Psoas muscle (tissue), 7 donors: ENCODE measurements at regions not wholly inside any gene's neighbourhood (a gene's known extent, or its start where the extent isn't known, plus 50 kb on each side); places are given as distances from the start of the nearest gene placed in this dataset.

Experiments
- ATAC-seq, 4 donors: fragments of 200-7000 bp; cut with Tn5 transposase; one replicate each; pipeline ENCODE4 v1.9.1; 2020; ENCODE audit warnings: moderate library complexity in 3 of 4, mild to moderate bottlenecking in 2 of 4
- DNase-seq, 2 donors: peaks; one replicate each; pipeline ENCODE4 v3.0.0-alpha.2; 2020
- H3K27ac ChIP-seq: fragments of 200-600 bp; one replicate; pipeline ENCODE4 v1.8.0; 2022
- H3K27me3 ChIP-seq, 3 donors: fragments of 200-600 bp in 1 of 3; one replicate each; pipeline versions ENCODE4 v1.6.1 to v1.8.0; 2013 to 2022; ENCODE audit warnings: low read length in 2 of 3, mild to moderate bottlenecking in 2 of 3, moderate library complexity in 1 of 3; ENCODE audit not compliant: insufficient read depth in 3 of 3
- H3K36me3 ChIP-seq, 2 donors: fragments of 200-600 bp in 1 of 2; one replicate each; pipeline versions ENCODE4 v1.6.1 to v1.8.0; 2013 to 2022; ENCODE audit warnings: low read depth in 1 of 2, mild to moderate bottlenecking in 1 of 2, moderate library complexity in 1 of 2; ENCODE audit not compliant: insufficient read depth in 1 of 2
- H3K4me1 ChIP-seq: fragments of 200-600 bp; one replicate; pipeline ENCODE4 v1.8.0; 2022
- H3K4me3 ChIP-seq: fragments of 200-600 bp; one replicate; pipeline ENCODE4 v1.8.0; 2022; ENCODE audit warnings: mild to moderate bottlenecking
- H3K9me3 ChIP-seq: fragments of 200-600 bp; one replicate; pipeline ENCODE4 v1.8.0; 2022
- CTCF ChIP-seq: fragments of 200-600 bp; IDR thresholded peaks from one replicate; pipeline ENCODE4 v1.8.0; 2022; ENCODE audit warnings: antibody characterized with exemption
- WGBS, 3 donors: extraction: QIAGEN DNeasy Blood & Tissue Kit; methylation state at CpG; one replicate each; pipeline versions ENCODE4 v1.1.6 to v1.1.7; 2013; 5-methylcytosine and 5-hydroxymethylcytosine counted together
- intact Hi-C, 2 donors: fragments of 100-400 bp; cut with DNase I; formaldehyde crosslinking; loops; one replicate each; pipeline versions ENCODE4 v1.11.0 to v1.14.2; 2022
- donor health status: healthy with polysubstance abuse.
- donor health status: DM: no; HTN: no; CAD: no; lungs with moderate emphysema.
- donor health status: Bipolar disorder and iron deficiency.
- donor health status: healthy.
- donor health status: DM: yes; HTN: yes; CAD: no.
- donor health status: DM: no; HTN: no; CAD: no.
- donor health status: DM: yes; HTN: yes; CAD: no.

GRCh38 chr18:67913040-67913439 lies 396.5 kb upstream of the DSEL start:
- DNase-seq = no peak
- Histone ChIP-seq H3K27me3 (no peaks in the 10 kb centered on the region), H3K4me1 (no peaks in the 10 kb centered on the region), H3K36me3 (no peaks in the 10 kb centered on the region), H3K4me3 (no peak overlapping the region), H3K27ac (no peak overlapping the region), H3K9me3 (no peaks in the 10 kb centered on the region)
- TF ChIP-seq CTCF = no peak
- no peak for ATAC-seq
- intact Hi-C loops = no loop called here
- WGBS, 3 donors = 52 to 81% (median 72%) methylated on average over 1 of the region's 1 CpG

GRCh38 chr18:67901573-67901972 lies 385.1 kb upstream of the DSEL start:
- H3K27me3 ChIP-seq = no peaks in the 10 kb centered on the region
- H3K36me3 ChIP-seq = no peaks in the 10 kb centered on the region
- H3K9me3 ChIP-seq = no peaks in the 10 kb centered on the region
- H3K27ac ChIP-seq = no peak overlapping the region
- no peak overlapping the region for H3K4me3 ChIP-seq
- no peaks in the 10 kb centered on the region for H3K4me1 ChIP-seq
- no peak for TF ChIP-seq CTCF
- intact Hi-C loops = loop anchor here in 1 of 2 donors (10.0 kb wide), 1 partner anchor 1837 kb away; no protein-coding TSS in a partner anchor
- DNase-seq (no peak), ATAC-seq (no peak)
- WGBS, 3 donors = 88 to 89% (median 88%) methylated on average over 5 of the region's 5 CpGs

GRCh38 chr18:67896451-67896850 lies 379.9 kb upstream of the DSEL start:
- TF ChIP-seq CTCF = no peak
- Histone ChIP-seq H3K4me3 (no peak overlapping the region), H3K36me3 (no peaks in the 10 kb centered on the region), H3K4me1 (no peaks in the 10 kb centered on the region), H3K9me3 (no peaks in the 10 kb centered on the region), H3K27me3 (no peaks in the 10 kb centered on the region), H3K27ac (no peak overlapping the region)
- ATAC-seq (no peak), DNase-seq (no peak)
- intact Hi-C loops = no loop called here
- WGBS, 3 donors = 63 to 81% (median 74%) methylated on average over 1 of the region's 1 CpG

- intact Hi-C loops = no loop called here
- Histone ChIP-seq H3K4me1 (no peaks in the 10 kb centered on the region), H3K4me3 (no peak overlapping the region), H3K27ac (no peak overlapping the region), H3K9me3 (no peaks in the 10 kb centered on the region), H3K36me3 (no peaks in the 10 kb centered on the region), H3K27me3 (no peaks in the 10 kb centered on the region)
- 26 to 50% (median 39%) methylated on average over 3 of the region's 3 CpGs for WGBS, 3 donors
- ATAC-seq (no peak), DNase-seq (no peak)
- no peak for TF ChIP-seq CTCF
Measured at GRCh38 chr18:67893916-67894315, 377.4 kb upstream of the DSEL start.

- 31 to 38% (median 31%) methylated on average over 3 of the region's 3 CpGs for WGBS, 3 donors
- Histone ChIP-seq H3K9me3 (no peaks in the 10 kb centered on the region), H3K36me3 (no peaks in the 10 kb centered on the region), H3K4me3 (no peak overlapping the region), H3K4me1 (no peaks in the 10 kb centered on the region), H3K27me3 (no peaks in the 10 kb centered on the region), H3K27ac (no peak overlapping the region)
- no peak for ATAC-seq
- no peak for TF ChIP-seq CTCF
- intact Hi-C loops = no loop called here
- no peak for DNase-seq
Measured at GRCh38 chr18:67876871-67877270, 360.4 kb upstream of the DSEL start.
